Astrocyte (in vitro differentiated cells and primary cell): ENCODE measurements at regions not wholly inside any gene's neighbourhood (a gene's known extent, or its start where the extent isn't known, plus 50 kb on each side); places are given as distances from the start of the nearest gene placed in this dataset.
"Not testable (repeated sequence)": the region's sequence is repeated elsewhere in the genome, so short reads cannot be mapped to it uniquely, and the experiment has no call there.

ENCODE experiments used
- DNase-seq: peaks from one replicate; pipeline ENCODE4 v3.0.0-alpha.2; 2010; ENCODE audit warnings: low read depth
- FAIRE-seq: peaks from 2 replicates; lab custom pipeline; 2011; peaks lifted over from hg19 to GRCh38; lab: Jason Lieb, UNC
- H2AFZ ChIP-seq: 2 replicates; pipeline ENCODE4 v1.6.0; 2012; ENCODE audit warnings: low read depth, low read length, inconsistent platforms
- H3K27ac ChIP-seq: 2 replicates; pipeline ENCODE4 v1.5.1; 2011; ENCODE audit warnings: low read depth, low read length, inconsistent platforms
- H3K27me3 ChIP-seq: 2 replicates; pipeline ENCODE4 v1.6.0; 2011; ENCODE audit warnings: low read length, inconsistent platforms; ENCODE audit not compliant: insufficient read depth
- H3K36me3 ChIP-seq: 2 replicates; pipeline ENCODE4 v1.5.1; 2011; ENCODE audit warnings: low read length, inconsistent platforms; ENCODE audit not compliant: insufficient read depth
- H3K4me1 ChIP-seq: 2 replicates; pipeline ENCODE4 v1.5.1; 2011; ENCODE audit warnings: low read length, inconsistent platforms; ENCODE audit not compliant: insufficient read depth
- H3K4me2 ChIP-seq: 2 replicates; pipeline ENCODE4 v1.6.0; 2012; ENCODE audit warnings: low read length, inconsistent platforms
- H3K4me3 ChIP-seq: 2 replicates; pipeline ENCODE4 v1.5.1; 2011; ENCODE audit warnings: low read depth, mild to moderate bottlenecking, low read length, inconsistent platforms; ENCODE audit not compliant: insufficient read depth
- H3K79me2 ChIP-seq: 2 replicates; pipeline ENCODE4 v1.6.0; 2012; ENCODE audit warnings: mild to moderate bottlenecking, low read length, inconsistent platforms; ENCODE audit not compliant: insufficient read depth
- H3K9ac ChIP-seq: 2 replicates; pipeline ENCODE4 v1.6.0; 2012; ENCODE audit warnings: mild to moderate bottlenecking, low read length, inconsistent platforms
- H3K9me3 ChIP-seq: 2 replicates; pipeline ENCODE4 v1.5.1; 2012; ENCODE audit warnings: low read depth, mild to moderate bottlenecking, low read length, inconsistent platforms; ENCODE audit not compliant: insufficient read depth
- H4K20me1 ChIP-seq: 2 replicates; pipeline ENCODE4 v1.6.0; 2012; ENCODE audit warnings: low read length, inconsistent platforms; ENCODE audit not compliant: insufficient read depth
- H3K27ac Mint-ChIP-seq: one replicate; pipeline ENCODE4 v1.8.0; 2021; ENCODE audit warnings: mild to moderate bottlenecking, mixed read lengths; ENCODE audit not compliant: unreplicated experiment
- H3K27me3 Mint-ChIP-seq: one replicate; pipeline ENCODE4 v1.8.0; 2021; ENCODE audit warnings: low read depth, mixed read lengths; ENCODE audit not compliant: unreplicated experiment
- H3K36me3 Mint-ChIP-seq: one replicate; pipeline ENCODE4 v1.8.0; 2021; ENCODE audit warnings: low read depth, mixed read lengths; ENCODE audit not compliant: unreplicated experiment
- H3K4me1 Mint-ChIP-seq: one replicate; pipeline ENCODE4 v1.8.0; 2021; ENCODE audit warnings: low read depth, mixed read lengths; ENCODE audit not compliant: unreplicated experiment
- H3K4me3 Mint-ChIP-seq: one replicate; pipeline ENCODE4 v1.8.0; 2021; ENCODE audit warnings: mild to moderate bottlenecking, moderate library complexity, mixed read lengths; ENCODE audit not compliant: unreplicated experiment
- H3K9me3 Mint-ChIP-seq: one replicate; pipeline ENCODE4 v1.8.0; 2021; ENCODE audit warnings: mild to moderate bottlenecking, mixed read lengths; ENCODE audit not compliant: unreplicated experiment
- EZH2 ChIP-seq: IDR thresholded peaks from 2 replicates; pipeline ENCODE4 v1.6.1; 2012; ENCODE audit warnings: mild to moderate bottlenecking, low read length, inconsistent platforms; ENCODE audit not compliant: insufficient read depth
- TF ChIP-seq, protein P1 (sequence below): IDR thresholded peaks from 2 replicates; pipeline ENCODE4 v1.5.1; 2011; ENCODE audit warnings: low read depth, mild to moderate bottlenecking, inconsistent platforms, low read length, moderate library complexity; ENCODE audit not compliant: insufficient read depth

DNA sequence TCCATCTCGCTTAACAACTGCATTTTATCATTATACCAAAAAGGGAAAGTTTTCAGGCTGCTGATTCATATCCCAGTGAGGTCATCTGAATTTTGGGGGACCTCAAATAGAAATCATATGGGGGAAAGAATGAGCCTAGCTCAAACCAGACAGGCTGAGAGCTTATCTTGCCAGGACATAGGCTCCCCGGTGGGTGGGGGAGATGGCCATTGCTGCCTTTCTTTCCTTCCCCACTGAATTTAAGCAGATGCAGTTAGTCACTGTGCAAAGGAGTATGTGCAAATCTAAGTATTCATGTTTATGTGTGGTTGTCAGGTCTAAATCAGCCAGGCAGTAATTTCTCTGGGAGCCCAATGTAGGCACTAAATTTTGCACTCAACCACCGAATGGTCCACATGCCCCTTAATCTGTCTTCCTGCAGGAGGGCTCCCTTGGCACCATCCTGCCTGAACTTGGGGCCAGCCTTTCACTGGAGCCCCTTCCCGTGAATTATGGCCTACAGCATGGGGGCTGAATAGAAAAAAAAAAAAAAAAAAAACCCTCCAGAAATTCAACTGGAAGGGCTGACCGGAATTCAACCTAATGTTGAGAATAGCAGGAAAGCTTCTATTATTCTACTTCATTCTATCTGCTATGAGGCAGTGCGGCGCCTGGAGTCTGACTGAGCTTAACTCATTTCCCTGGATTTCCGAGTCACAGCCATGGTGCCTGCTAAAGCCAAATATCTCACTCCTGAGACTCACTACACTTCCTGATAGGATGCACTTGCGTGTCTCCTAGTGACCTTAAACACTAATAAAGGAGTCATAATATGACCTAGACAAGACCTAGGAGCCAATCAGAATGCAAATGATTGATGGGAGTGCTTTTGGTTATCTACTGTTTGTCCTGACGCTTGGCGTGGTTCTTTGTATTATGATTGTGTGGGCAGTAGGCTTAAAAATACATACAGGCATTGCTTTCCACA is 161.5 kb upstream of the HEY2 start:
- no peaks in the 10 kb centered on the region for H3K27me3 Mint-ChIP-seq
- Histone ChIP-seq H3K4me3 (no peak overlapping the region), H3K4me2 (peak overlapping the region; percentile 36), H3K79me2 (no peaks in the 10 kb centered on the region), H4K20me1 (no peaks in the 10 kb centered on the region), H3K36me3 (no peaks in the 10 kb centered on the region), H3K4me1 (peaks cover 39% of the 10 kb centered on the region), H3K9me3 (no peaks in the 10 kb centered on the region), H3K27me3 (no peaks in the 10 kb centered on the region), H3K27ac (peak overlapping the region; percentile 55), H3K9ac (no peak overlapping the region), H2AFZ (no peak overlapping the region)
- H3K4me3 Mint-ChIP-seq = no peak overlapping the region
- FAIRE-seq = no peak
- H3K36me3 Mint-ChIP-seq = no peaks in the 10 kb centered on the region
- peak; percentile 8 for DNase-seq
- no peak overlapping the region for H3K27ac Mint-ChIP-seq
- peaks cover 30% of the 10 kb centered on the region for H3K4me1 Mint-ChIP-seq
- TF ChIP-seq, protein P1, sequence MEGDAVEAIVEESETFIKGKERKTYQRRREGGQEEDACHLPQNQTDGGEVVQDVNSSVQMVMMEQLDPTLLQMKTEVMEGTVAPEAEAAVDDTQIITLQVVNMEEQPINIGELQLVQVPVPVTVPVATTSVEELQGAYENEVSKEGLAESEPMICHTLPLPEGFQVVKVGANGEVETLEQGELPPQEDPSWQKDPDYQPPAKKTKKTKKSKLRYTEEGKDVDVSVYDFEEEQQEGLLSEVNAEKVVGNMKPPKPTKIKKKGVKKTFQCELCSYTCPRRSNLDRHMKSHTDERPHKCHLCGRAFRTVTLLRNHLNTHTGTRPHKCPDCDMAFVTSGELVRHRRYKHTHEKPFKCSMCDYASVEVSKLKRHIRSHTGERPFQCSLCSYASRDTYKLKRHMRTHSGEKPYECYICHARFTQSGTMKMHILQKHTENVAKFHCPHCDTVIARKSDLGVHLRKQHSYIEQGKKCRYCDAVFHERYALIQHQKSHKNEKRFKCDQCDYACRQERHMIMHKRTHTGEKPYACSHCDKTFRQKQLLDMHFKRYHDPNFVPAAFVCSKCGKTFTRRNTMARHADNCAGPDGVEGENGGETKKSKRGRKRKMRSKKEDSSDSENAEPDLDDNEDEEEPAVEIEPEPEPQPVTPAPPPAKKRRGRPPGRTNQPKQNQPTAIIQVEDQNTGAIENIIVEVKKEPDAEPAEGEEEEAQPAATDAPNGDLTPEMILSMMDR = no peak
- TF ChIP-seq EZH2 = no peak
- no peaks in the 10 kb centered on the region for H3K9me3 Mint-ChIP-seq

GRCh38 chr6:125591796-125592195 is 157.6 kb upstream of the HEY2 start:
- not testable (repeated sequence) for FAIRE-seq, H3K27me3 Mint-ChIP-seq, H3K79me2 ChIP-seq, H3K9me3 Mint-ChIP-seq, H2AFZ ChIP-seq, H3K9ac ChIP-seq, H3K9me3 ChIP-seq, H3K4me3 Mint-ChIP-seq, H3K27ac Mint-ChIP-seq, H3K27ac ChIP-seq, H3K4me2 ChIP-seq, H3K4me3 ChIP-seq, H3K36me3 Mint-ChIP-seq, DNase-seq, H4K20me1 ChIP-seq, H3K36me3 ChIP-seq, H3K27me3 ChIP-seq
- peaks cover 11% of the 10 kb centered on the region for H3K4me1 Mint-ChIP-seq
- peaks cover 12% of the 10 kb centered on the region for H3K4me1 ChIP-seq

GRCh38 chr6:125593746-125594145 is 155.7 kb upstream of the HEY2 start:
- no peak for FAIRE-seq
- H3K27ac Mint-ChIP-seq = no peak overlapping the region
- no peaks in the 10 kb centered on the region for H3K9me3 ChIP-seq
- DNase-seq = no peak
- H3K9ac ChIP-seq = no peak overlapping the region
- no peaks in the 10 kb centered on the region for H3K27me3 ChIP-seq
- no peak for TF ChIP-seq EZH2
- TF ChIP-seq, protein P1 = no peak
- H3K36me3 Mint-ChIP-seq = no peaks in the 10 kb centered on the region
- H3K36me3 ChIP-seq = no peaks in the 10 kb centered on the region
- H3K4me3 Mint-ChIP-seq = no peak overlapping the region
- no peaks in the 10 kb centered on the region for H3K79me2 ChIP-seq
- no peaks in the 10 kb centered on the region for H3K27me3 Mint-ChIP-seq
- no peak overlapping the region for H3K27ac ChIP-seq
- H3K4me2 ChIP-seq = no peak overlapping the region
- no peak overlapping the region for H3K4me3 ChIP-seq
- no peaks in the 10 kb centered on the region for H4K20me1 ChIP-seq
- H3K4me1 ChIP-seq = peaks cover under 1% of the 10 kb centered on the region
- no peaks in the 10 kb centered on the region for H3K9me3 Mint-ChIP-seq
- H2AFZ ChIP-seq = no peak overlapping the region
- peaks cover 4% of the 10 kb centered on the region for H3K4me1 Mint-ChIP-seq
